Inflammatory macrophage (primary cell): ENCODE measurements at regions not wholly inside any gene's neighbourhood (a gene's known extent, or its start where the extent isn't known, plus 50 kb on each side); places are given as distances from the start of the nearest gene placed in this dataset.

Experiments
- DNase-seq, 2 donors: peaks; one replicate each; pipeline ENCODE4 v3.0.0-alpha.2; 2020 to 2022

DNA sequence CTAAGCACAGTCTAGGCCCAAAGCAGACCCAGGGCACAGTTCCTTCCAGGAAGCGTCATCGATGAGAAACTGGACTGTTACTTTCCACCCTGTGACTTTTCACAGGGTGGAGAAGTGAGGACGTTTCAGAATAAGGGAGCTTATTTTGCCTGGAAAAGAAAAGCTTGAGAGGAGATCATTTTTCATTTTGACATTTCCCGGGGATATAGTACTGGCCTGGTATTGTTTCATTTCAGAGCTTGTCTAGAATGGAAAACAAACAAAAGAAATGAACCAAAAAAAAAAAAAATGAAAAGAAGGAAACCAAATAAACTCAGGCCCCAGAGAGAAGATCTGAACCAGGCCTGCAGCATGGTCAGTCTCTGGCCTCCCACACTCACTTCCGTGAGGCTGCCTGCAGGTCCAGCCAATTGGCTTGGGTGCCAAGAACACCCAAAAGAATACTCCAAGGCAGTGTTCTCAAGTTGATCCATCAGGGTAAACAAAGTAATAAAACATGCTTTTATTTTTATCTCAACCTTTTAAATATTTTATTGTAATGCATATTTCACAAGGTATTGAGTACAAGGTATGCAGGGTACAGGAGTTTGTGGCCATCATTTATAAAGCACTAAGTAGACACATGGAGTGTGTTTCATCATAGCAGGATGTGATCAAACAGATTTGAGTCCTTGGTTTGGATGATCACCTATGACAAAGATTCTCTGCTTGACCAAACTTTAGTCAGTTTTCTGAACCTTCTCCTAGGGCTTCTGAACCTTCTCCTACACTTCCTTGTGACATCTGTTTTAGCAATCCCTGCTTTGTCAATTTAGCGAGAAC, 176.9 kb upstream of the GGTLC1 start:
- no peak for DNase-seq

DNA sequence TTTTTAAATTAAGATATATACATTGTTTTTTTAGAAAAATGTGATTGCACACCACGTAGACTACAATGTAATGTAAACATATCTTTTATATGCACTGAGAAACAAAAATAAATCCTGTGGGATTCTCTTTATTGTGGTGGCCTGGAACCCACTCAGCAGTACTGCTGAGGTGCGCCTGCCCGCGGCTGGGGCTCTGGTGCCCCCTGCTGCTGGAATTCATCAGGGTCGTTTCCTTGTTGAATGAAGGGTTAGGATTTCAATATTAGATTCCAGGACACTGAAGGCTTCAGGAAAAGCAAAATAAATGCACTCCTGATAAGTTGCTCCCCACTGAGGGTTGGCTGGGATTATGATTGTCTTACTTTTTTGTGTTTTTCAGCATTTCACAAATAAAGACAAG, 175.8 kb upstream of the GGTLC1 start:
- DNase-seq, result no peak

DNA sequence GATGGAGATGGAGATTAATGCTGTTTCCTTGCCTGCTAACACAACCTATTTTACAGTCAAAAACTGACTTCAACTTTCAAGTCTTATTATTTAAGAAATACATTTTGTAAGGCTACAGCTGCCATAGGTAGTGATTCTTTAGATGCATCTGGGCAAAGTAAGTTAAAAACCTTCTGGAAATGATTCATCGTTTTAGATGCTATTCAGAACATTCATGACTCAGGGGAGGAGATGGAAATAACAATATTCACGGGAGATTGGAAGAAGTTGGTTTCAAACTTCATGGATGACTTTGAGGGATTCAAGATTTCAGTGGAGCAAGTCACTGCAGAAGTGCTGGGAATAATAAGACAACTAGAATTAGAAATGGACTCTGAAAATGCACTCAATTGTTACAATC, 174.9 kb upstream of the GGTLC1 start:
- DNase-seq, result no peak

DNA sequence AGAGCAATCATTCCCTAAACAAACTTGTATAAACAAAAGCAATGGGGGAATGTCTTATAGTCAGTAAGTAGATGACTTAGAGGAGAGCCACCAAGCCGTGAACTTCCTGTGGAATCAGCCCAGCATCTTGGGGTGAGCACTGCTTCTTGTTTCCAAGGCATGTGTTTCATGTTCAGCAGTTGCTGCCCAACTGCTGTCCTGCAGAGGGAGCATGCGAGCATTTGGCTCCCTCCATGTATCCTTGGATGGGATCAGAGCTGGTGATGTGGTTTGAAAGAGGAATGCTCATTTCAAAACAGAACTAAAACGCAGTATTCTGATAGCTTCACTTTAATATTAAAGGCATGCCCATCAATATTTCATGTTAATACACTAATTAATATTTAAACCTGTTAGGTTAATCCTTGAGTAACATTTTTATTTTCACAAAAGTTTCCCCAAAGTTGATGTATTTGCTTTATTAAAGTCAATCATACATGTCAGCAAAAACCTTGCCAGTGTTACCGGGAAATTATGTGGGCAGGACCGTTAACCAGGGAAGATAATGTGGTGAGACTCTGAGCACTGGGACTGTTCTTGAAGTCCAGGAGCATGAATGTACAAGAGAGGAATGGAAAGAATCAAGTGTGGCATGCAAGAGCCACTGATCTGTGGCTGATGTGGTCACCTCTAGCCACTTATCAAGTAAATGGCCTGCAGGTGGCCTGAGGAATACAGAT, 172.1 kb upstream of the GGTLC1 start:
- DNase-seq, result peak; percentile 26 to 51

DNA sequence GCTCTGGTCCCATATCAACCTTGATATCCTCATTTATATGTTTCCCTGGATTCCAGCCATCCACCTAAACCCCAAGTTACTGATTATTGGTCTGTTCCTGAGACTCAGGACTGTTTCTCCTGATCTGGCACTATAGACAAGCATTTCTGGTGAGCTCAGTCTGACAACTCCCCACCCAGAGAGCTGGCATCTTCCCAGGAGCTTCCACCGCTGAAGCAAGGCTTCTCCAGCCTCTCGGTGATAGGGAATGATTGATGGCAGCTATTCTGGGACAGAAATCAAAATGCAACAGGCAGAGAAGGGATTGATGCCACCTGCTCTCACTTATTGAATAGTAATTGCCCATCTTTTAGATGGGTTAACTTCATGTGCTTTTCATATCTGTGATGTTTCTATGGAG, 169.7 kb upstream of the GGTLC1 start:
- no peak for DNase-seq

DNA sequence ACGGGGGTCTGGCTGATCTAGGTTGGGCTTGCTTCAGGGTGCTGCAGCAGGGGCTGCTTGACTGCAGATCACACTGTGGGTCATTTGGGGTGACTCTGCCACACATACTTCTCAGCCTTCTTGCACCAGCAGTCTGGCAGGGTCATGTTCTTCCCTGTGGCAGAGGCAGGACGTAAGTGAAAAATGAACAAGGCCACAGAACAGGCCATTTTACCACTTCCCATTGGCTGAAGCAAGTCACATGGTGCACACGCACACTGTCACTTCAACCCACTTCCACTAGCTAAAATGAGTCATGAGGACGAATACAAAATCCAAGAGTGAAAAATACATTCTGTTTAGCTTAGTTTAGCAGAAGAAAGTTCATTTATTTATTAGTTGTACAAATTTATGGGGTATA, 168.6 kb upstream of the GGTLC1 start:
- DNase-seq, result peak in 1 of 2 donors; percentile 7

DNA sequence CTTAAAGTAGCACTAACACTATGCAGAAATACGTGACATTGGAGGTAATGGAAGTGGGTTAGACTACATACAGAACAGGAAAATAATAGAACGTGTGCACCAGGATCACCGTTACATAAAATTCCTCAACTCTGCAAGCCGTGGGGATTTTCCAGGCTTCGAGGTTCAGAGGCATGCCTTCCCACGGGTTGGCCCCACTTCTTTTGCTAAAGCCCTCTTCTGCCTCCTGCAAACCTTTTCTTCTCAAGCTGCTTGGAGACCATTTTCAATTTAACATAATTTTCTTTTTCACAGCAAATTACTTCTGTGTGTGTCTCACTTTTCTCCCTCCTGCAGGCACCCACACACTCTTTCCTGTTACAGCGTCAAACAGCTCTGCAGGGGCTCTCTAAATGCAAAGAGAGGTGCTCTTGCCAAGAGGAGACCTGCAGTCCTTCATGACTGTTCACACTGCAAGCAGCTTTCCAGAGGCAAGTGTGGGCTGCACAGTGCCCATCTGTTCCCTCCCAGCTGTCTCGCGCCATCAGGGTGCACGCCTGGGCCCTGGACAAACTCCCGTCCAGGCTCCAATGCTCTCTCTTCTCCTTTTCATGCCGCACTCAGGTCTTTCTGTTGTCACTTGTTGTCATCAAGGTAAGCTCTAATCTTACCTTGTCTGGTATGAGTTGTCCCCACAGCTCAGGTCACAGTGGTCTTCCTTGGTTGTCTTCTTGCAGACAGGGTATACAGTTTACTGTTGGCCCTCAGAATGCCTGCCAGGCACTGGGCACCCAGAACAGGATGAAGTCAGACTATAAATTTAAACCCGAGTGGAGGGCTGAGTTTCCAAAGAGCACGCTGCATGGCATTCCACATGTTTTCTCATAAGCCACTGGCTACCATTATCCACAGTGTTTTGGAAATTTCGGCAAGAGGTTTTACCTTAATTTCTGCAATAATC, 164.8 kb upstream of the GGTLC1 start:
- no peak for DNase-seq

DNA sequence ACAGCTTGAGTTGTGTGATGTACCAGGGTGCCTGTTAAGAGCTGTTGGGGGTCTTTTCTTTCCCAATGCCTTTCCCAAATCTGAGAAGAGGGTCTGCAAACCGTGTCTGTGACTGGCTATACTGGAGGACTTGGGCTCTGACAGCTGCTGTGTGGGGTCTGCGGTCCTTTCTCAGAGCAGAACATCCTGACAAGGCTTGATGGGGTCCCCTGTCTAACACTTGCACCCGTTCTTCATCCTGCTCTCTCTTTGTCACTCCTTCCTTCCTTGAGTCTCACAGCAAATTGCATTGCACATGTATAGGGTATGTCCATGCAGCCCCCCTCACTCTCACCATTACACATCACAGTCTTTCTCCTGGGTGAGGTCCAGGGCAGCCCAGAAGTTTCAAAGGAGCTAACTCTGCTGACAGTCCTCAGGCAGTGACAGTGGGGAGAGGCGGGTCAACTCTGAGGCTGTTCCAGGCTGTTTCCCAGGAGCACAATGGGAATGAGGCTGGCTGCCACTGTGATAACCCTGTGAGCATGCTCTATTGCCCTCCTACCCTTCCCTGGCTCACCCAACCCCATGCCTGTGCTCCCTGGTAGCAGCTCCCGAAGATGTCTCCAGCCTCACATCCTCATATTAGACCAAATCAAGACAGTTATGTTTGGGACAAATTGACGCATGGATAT, 163.2 kb upstream of the GGTLC1 start:
- DNase-seq, result no peak

DNA sequence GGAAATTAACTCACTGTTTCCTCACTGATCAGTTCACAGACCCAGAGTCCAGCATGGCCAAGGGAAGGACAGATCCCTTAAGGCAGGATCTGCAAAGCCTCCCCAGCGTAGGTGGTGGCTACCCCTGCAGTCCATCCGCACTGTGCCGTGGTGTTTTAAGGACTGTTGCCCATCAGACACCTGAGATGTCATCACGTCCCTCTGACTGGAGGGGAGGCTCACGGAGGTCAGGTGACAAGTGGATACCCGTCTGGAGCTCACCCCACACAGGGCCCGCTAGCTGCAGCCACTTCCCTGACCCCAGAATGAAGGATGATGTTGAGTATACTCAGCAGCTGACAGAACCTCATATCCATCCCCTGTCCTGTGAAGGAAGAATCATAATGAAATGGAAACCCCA, 161.8 kb upstream of the GGTLC1 start:
- DNase-seq, result no peak

DNA sequence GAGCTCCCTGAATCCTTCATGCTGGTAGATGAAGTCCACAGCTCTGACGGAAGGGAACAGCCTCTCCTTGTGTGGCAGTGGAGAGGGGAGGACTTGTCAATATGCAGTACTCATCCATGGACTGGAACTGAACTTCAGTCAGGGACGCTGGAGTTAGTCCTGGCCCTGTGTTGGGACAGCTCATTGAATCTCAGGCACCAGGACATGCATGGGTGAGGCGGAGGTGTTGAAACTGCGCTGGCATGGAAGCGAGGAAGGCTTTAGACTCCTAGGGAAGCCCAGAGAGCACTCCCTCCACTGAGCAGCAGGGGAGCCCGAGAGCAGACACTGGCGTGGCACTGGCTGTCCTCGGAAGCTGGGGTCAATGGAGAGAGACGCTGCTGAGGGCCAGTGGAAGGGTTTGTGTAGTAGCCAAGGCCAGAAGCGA, 161.3 kb upstream of the GGTLC1 start:
- peak in 1 of 2 donors; percentile 15 for DNase-seq

DNA sequence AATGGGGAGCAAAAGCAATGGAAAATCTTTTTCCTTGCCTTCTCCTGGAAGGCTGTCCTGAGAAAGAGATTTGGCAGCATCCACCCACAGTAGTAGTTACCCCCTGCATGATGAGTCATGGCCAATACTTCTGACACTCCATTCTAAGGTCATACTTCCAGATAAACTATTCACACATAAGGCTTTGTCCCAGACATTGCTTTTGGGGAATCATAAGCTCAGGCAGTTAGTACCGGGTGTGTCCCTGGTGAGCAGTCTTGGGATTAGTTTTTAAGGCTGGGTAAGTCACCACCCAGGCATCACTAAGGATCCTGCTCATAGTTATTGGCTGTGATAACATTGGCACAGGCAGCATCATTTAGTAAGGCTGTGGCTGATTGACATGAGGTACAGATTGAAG, 160.6 kb upstream of the GGTLC1 start:
- DNase-seq, result no peak

DNA sequence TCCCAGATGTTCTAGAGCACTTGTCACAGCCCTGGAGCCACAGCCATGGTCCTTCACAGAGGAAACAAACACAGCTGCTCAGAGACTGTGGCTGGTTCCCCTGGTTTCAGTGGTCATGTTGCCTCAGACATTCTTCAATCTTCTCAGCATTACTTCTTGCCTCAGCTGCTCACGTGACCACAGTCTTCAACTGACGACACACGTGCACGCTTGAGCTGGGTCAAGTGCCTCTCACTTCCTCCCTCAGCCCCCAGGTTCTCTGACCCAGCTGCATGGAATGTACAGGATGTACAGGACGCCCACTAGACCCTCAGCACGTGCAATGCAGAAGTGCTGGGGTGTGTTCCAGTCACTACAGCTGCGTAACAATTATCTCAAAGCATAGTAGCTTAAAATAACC, 159.8 kb upstream of the GGTLC1 start:
- DNase-seq, result peak; percentile 71 to 76

DNA sequence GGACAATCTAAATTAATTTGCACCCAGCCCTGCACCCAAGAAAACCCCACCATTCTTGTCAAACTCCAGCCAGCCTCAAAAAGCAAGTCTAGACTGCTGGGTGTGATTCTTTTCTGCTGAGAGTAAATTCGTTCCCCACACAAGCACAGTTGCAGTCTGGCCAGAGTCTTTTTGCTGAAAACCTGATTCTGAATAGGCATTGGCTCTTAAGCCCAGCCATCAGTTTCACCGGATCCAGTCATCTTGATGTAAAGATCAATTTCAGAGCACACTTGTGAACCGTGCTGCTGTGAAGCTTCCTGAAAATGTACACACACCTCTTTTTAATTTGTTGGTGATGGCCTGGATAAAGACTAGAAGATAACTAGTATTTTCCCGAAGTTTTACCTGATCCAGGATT, 159.4 kb upstream of the GGTLC1 start:
- no peak for DNase-seq

DNA sequence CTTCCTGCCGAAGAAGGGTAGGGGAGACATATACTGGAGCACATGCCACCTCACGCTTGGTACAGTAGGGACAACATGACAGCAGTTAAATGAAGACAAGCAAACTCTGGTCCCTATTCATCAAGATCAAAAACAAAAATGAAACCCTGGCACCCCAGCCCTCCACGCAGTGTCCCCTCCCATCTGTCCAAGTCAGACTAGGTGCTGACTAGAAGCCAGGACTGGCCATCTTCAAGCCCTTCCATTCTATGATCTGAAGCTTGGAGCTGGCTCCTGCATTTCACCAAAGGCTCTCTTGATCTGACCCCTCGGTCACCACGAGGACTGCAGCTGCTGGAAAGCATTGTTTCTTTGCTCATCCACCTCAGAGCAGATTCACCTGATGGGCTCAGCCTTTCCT, 158.9 kb upstream of the GGTLC1 start:
- DNase-seq, result no peak

DNA sequence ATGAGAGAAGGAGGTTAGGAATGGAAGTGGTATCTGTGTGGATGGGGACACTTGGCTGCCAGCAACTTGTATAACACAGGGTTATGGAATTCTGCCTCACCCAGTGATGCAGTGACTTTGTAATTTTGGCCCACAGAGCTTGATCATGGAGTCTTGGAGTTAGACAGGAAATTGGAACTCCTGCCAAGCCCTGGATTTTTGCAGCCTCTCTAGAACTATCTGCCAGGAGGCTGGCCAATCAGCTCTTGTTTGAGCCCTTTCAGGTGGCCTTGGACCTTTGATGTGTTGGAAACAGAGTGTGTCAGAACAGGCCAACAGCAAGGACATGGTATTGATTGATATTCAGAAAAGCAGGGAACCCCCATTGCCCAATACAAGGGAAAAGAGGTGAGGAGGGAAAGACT, 157.7 kb upstream of the GGTLC1 start:
- DNase-seq, result no peak

DNA sequence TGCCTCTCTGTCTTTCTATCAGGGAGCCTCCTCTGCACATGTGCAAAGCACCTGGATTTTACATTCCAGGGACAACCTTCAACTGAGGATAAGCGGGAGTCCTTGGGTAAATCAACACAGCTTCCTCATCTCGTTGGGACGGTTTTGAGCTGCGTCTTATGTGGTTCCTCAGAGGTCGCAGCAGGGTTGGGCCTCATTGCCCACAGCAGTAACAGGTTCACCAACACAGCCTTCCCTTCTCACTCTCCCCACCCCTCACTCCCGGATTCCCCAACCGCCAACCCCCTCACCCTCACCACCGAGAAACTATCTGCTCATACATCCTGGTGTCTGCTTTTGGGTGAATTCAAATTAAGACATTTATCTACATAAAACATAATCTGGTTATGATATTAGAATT, 155.8 kb upstream of the GGTLC1 start:
- no peak for DNase-seq

DNA sequence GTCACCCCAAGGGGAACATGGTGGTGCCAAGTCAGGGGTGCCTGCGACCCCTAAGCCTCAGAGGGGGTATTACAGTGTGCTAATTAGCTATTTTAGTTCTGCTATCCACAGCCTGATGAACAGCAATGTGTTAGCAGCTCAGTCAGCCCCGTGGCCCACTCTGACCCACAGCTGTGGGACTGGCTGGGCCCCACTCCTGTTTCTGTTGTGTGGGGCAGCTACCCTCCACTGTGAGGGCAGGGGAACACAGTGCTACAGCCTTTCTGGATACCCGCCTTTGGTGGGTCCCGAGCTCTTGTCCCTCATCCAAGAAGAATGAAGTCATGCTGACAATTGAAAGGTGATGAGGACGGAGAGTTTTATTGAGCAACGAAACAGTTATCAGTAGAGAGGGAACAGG, 152.5 kb upstream of the GGTLC1 start:
- DNase-seq, result no peak

DNA sequence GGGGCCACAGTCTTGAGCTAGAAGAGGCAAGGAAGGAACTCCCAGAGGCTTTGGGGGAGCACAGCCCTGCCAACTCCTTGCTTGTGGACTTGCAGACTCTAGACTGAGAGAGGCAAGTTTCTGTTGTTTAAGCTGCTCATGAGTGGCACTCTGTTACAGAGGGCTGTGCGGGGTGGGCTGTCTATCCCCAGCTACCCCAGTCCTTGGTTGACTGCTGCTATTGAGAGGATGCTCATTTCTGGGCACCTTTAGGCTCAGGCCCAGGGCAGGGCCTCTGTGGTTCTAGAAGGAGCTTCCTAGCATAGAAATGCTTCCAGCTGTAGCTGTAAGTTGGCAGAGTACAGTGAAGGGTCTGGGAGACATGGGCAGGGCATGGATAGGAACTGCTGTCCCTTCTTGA, 151.3 kb upstream of the GGTLC1 start:
- DNase-seq, result no peak

DNA sequence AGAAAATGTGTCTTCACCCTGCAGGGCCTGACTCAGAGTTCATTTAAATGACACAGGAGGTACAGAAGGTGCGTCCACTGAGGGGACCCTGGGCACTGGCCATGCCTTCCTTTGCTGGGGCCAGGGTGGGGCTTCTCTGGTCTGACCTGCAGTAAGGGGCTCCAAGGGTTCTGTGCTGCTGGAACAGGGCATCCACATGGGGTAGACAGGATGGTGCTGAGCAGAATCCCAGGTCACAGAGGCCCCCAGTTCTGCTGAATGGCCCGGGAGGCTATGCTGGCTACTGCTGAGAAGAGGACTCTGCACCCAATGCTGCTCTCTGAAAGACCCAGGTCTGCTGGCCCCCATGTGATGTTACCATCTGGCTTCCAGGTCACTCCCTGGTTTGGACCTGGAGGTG, 150.4 kb upstream of the GGTLC1 start:
- DNase-seq, result no peak

DNA sequence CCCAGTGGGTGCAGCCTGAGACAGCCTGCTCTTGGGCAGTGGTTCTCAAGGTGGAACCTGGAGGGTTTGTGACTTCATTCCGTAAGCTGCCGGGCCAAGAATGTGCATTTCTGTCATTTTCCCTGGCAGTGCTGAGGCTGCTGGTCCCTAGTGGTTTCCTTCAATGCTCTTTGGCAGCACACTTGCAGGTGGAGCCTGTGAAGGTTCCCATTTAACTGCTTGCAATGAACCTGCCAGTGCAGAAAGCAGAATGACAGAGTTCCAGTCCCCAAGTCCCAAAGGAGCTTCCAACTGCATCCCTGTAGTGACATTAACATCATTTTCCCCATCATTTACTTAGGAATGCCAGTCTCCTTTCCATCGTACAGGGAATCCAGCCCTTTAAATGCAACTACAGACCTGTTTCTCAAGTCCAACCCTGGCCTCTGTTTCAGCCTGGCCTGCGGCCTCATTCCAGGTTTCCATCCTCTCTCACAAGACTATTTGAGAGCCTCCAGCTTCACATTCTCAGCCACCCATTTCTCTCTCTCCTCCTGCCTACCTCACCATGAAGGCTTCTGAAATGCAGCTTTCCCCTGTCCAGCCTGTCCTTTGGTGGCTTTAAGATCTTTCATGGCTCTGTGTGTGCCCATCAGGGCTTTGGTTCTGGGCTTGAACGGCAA, 149.7 kb upstream of the GGTLC1 start:
- no peak for DNase-seq

DNA sequence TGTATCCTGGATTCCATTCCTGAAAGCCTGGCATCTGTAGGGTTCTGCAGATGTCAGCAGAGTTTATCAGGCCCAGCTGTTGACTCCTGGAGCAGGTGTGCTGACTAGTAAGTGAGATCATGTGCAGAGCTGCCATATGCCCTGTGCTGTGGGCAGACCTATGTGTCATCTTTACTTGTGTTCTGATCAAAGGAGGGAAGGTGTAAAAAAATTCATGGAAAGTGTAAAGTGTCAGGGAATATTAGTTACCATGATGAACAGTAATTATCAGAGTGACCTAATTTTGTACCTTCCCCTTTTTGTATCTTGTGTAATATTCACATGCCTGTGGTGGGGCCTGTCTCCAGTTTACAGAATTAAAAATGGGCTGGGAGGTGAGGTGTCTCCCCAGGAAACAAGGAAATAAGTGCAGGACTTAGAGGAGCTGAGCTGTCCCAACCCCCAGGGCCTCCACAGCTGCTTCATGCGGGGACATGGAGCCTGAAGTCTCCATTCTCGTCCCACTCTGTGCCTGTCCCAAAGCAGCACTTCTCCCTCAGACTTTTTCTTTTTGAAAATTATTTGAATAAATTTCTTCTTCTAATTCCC, 148.2 kb upstream of the GGTLC1 start:
- peak; percentile 7 to 15 for DNase-seq

DNA sequence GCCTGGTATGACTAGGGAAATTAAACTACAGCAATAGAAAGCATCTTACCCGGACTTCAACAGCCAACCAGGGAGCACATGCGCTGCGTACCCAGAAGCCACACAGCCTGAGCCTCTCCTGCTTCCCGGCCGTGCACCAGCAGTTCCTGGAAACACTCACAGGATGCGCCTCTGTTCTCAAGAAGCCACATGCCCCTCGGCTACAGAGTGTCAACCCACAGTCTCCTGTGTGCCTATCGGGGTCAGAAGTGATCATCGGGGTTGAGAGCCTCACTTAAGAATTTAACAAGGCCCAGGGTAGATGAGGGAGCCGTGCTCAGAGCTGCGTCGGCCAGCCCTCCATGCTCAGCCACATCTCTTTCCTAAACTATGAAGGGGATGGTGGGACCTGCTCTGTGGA, 147.2 kb upstream of the GGTLC1 start:
- DNase-seq, result no peak
